GM12874 (cell line): ENCODE measurements at regions not wholly inside any gene's neighbourhood (a gene's known extent, or its start where the extent isn't known, plus 50 kb on each side); places are given as distances from the start of the nearest gene placed in this dataset.

Experiments
- CTCF ChIP-seq: IDR thresholded peaks from 2 replicates; pipeline ENCODE4 v1.5.1; 2011; ENCODE audit warnings: low read depth, mild to moderate bottlenecking, control low read depth, low read length, moderate library complexity; ENCODE audit not compliant: insufficient read depth

- TF ChIP-seq CTCF, result no peak
Measured at GRCh38 chr1:102529446-102529845, 532.7 kb upstream of the OLFM3 start.

- TF ChIP-seq CTCF, result no peak
Measured at GRCh38 chr1:102500758-102501157, 504.0 kb upstream of the OLFM3 start.

- no peak for TF ChIP-seq CTCF
Measured at GRCh38 chr1:102498929-102499328, 502.2 kb upstream of the OLFM3 start.

GRCh38 chr1:102472520-102472919 lies 475.8 kb upstream of the OLFM3 start:
- TF ChIP-seq CTCF, result no peak

GRCh38 chr1:102470767-102471166 lies 474.0 kb upstream of the OLFM3 start:
- TF ChIP-seq CTCF, result no peak

- TF ChIP-seq CTCF, result no peak
Measured at GRCh38 chr1:102466487-102466886, 469.8 kb upstream of the OLFM3 start.

- TF ChIP-seq CTCF, result no peak
Measured at GRCh38 chr1:102463328-102463727, 466.6 kb upstream of the OLFM3 start.

GRCh38 chr1:102435483-102435882 lies 438.8 kb upstream of the OLFM3 start:
- TF ChIP-seq CTCF, result no peak
